ENCODE measurements at regions not wholly inside any gene's neighbourhood (a gene's known extent, or its start where the extent isn't known, plus 50 kb on each side); places are given as distances from the start of the nearest gene placed in this dataset.

- no peak for TF ChIP-seq CTCF (IDR thresholded peaks at IDR 0.05; ENCODE audit: insufficient read depth, low read depth, low read length)
- TF ChIP-seq EZH2 (IDR thresholded peaks at IDR 0.05; ENCODE audit: insufficient read depth, low read length): no peak
Measured at GRCh38 chr2:49379406-49379805, 225.1 kb upstream of the FSHR start.
